Fibroblast of peridontal ligament (primary cell): ENCODE measurements at regions not wholly inside any gene's neighbourhood (a gene's known extent, or its start where the extent isn't known, plus 50 kb on each side); places are given as distances from the start of the nearest gene placed in this dataset.
A peak's percentile ranks its signal among the peaks of the same experiment; 100 is the strongest.
"Not testable (repeated sequence)": the region's sequence is repeated elsewhere in the genome, so short reads cannot be mapped to it uniquely, and the experiment has no call there.

Experiments
- DNase-seq: peaks from one replicate; pipeline ENCODE4 v3.0.0-alpha.2; 2010; ENCODE audit errors: extremely low read depth

DNA sequence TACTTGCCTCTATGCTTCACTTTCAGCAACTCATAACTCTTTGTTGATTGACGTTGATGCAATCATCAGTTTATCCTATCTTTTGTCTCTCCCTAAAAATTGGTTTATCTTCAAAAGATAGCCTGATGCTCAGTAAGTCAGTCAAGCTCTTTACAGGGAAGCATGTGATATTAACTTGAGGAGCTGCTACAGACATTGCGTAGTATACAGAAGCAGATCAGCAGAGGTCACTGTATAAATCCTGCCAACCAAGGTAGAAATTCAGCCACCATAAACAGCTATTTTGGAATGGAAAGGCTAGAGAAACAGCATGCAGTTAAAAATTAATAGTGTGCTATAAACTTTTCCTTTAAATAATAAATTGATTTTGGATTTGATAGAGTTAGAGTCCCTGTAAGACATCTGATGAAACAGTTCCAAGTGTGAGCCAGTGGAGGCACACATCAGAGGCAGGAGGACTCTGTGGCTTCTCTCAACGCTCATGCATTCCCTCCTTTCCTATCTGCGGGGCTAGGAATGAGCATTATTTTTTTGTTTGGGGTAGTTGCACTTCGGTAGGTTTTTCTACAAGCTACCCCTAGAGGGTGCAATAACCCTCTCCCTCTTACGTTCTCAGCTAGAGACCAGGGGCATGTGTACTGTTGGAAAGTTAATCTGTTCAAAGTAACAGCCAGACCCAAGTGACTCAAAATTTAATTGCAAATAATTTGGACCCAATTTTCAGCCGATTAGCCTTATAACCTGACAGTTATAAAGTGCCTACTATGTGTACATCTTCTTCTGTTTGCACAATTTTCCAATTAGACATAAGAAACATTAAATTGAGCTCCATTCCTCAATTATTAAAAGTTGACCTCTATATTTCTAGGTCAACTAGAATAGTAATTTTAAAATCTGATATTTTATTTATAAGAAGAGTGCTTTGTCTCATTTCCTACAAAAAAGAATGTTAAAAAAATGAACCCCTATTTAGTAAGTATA, 647.7 kb upstream of the SOX9 start:
- peak; percentile 78 for DNase-seq

- no peak for DNase-seq
Measured at GRCh38 chr17:71477356-71477755, 643.5 kb upstream of the SOX9 start.

DNA sequence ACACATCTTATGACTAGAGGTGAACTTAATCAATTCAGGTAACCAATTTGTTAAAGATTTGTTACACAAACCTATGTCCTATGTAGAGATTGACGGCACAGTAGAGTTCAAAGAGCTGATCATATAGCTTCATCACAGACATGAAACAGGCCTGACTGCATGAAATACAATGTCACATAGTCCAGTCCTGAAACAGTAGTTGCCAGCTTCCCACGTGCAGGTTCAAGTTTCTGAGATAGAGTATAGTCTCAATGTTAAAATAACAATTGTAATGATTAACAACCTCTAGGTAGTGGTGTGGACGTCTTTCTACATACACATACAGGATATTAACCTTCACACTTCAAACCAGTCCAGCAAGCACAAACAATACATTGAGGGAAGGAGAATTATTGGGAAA, 640.7 kb upstream of the SOX9 start:
- no peak for DNase-seq

DNA sequence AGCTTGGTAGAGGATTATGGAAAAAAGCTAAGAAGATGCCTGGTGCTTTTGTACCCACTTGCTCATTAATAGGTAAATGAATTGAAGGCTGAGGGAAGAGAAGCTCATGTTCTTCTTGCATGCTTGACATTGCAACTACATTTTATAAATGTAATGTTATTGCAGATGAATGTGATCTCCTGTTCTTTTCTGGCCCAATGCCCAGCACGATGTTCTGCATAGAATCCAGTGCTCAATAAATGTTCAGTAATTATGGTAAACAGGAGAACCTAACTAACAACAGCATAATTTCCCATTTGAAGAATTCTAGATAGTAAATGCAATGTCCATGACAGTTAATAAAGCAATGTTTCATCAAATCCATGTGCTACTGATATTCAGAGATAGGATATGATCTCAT, 638.2 kb upstream of the SOX9 start:
- DNase-seq, result no peak

DNA sequence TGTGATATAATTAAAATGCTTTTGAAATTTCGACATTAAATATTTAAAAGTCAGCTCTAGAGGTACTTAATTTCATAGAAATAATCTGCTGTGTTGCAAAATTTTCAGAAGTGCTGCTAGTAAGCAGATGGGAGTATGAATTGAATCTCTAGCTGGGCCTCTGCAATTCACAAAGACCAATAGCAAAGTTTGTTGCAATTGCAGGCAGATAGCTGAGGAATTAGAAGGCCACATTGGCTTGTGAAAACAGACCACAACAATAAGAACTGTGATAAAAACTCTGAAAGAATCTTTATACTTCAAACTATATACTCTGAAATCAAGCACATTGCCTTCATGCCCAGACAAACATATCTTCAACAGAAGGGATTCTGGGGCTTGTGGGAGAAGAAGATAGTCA, 636.3 kb upstream of the SOX9 start:
- DNase-seq, result no peak

DNA sequence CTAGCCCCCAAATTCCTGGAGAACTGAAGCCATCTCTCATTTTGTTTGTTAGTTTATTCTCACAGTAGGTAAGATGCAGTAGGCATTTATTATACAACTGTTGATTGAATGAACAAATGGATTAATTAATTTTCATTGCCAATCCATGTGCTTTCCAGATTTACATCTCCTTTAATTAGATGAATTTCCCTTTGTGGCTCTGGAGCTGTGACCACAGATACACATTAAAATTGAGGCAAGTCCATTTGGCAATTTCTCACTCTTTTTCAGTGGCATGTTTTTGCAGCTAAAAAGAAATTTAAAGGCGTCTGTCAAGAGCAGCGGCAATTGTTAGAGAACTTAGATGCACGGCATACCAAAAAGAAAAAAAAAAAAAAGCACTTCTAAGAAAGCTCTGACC, 635.4 kb upstream of the SOX9 start:
- no peak for DNase-seq

GRCh38 chr17:71486261-71486660, 634.6 kb upstream of the SOX9 start:
- DNase-seq, result no peak

GRCh38 chr17:71488851-71489250, 632.0 kb upstream of the SOX9 start:
- no peak for DNase-seq

DNA sequence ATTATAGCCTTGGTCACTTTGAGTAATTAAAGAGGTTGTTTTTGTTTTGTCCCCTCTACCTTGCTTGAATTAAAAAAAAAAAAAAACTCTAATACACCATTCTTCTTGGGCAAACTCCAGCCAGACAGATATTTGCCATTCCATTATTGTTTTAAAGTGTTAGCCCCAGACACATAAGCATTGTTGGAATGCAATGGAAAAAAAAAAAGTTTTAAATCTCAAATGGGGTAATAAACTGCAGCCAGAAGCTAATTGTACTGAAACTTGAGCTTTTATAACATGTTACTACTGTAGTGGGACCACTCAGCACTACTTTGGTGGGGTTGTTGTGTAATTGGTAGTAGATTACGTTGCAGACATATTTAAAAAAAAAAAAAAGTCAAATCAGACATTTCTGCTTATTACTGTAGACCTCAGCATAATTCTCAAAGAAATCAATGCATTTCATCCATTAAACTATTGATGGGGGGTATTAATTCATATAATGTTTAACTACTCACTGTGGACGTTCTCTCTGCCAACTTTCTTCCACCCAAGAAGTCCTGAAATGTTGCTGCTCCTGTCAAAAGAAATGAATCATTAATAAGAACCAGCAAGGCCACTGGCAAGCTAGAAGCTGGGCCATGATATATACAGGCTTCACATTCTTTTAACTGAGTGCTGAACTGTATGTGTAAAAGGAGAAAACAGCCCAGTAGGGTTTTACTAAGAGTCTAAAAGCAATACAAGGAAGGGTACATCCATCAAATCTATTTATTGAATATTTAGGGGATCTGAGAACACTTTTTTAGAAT, 626.6 kb upstream of the SOX9 start:
- peak; percentile 42 for DNase-seq

- no peak for DNase-seq
Measured at GRCh38 chr17:71495420-71495819, 625.4 kb upstream of the SOX9 start.

DNA sequence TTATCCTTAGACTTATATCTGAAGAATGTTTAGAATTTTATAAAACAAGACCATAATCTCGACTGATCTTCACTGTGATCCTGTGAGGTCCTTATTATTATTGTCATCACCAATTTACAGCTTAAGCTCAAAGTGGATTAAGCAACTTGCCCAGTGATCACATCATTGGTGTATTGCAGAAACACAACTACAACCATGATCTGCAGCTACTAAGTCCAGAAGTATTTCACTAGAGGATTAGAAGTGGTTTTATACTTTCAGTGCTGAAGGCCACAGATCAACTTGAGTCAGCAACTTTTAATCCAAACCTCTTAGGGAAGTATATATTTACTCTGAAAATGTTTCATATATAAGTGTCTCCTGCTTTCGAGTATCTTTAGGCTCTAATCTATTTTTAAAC, 624.3 kb upstream of the SOX9 start:
- peak; percentile 53 for DNase-seq

GRCh38 chr17:71500761-71501555, 619.9 kb upstream of the SOX9 start:
- DNase-seq, result peak; percentile 63

DNA sequence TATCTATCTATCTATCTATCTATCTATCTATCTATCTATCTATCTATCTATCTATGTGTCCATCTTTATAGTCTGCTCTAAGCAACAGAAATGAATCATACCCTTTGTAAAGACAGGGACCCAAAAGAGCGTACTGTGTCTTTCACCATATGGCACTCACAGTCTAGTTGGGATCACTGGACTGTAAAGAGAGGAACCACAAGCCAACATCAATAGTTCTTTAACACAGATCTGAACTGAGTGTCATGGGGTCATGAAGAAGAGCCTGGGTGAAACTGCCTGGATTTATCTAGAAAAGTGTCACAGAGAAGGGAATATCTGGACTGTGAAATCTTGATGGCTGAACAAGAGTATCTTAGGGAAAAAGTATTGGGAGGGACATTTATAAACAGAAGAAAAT, 619.1 kb upstream of the SOX9 start:
- DNase-seq, result no peak

DNA sequence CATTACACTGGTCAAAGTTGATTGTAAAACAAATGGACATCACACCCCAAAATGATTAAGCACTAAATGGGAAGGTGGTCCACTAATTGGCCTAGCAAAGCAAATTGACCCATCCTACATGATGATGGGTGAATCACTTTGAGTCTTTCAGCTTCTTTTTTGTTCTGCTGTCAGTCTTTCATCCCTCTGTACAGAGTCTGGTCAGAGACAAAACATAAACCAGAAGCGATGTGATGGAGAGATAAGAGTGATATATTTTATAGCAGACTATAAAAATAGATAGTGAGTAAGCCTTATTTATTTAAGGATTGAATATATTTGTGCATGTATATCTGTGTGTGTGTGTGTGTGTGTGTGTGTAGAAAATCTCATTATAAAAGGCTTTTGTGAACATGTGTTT, 618.4 kb upstream of the SOX9 start:
- no peak for DNase-seq

GRCh38 chr17:71503710-71504465, 616.9 kb upstream of the SOX9 start:
- DNase-seq, result no peak

DNA sequence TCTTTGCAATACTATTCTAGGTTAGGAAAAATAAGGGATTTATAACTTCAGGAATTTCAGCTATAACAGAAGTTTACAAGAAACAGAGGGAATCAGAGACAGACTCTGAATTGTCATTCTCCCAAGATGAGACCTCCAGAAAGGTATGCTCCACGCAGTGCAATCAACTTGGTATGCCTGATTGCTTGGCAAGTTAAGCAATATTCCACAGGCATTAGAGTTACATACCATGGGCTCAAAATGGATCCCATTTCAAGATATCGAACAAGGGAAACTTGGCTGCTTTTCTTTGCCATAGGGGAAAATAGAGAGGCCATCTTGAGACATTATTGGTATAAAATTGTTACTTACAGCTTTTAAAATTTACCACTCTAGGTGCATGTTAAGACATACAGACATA, 615.6 kb upstream of the SOX9 start:
- peak; percentile 73 for DNase-seq

DNA sequence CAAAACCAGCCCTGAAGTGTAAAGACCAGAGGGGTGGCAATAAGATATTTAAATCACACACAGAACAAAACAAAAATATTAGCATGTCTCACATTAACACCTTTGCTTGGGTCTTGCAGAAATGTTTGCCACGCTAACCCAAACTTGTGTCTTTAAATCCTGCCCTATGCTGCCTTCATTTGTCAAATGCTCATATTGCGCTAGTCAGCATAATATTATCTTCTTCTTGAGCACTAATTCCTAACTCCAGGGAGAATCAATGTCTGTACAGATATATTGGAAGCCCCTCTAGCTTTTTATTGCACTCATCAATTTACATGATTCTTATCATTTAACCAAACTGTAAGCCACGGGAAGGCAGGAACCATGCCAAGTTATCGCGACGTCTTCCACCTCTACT, 614.8 kb upstream of the SOX9 start:
- no peak for DNase-seq

DNA sequence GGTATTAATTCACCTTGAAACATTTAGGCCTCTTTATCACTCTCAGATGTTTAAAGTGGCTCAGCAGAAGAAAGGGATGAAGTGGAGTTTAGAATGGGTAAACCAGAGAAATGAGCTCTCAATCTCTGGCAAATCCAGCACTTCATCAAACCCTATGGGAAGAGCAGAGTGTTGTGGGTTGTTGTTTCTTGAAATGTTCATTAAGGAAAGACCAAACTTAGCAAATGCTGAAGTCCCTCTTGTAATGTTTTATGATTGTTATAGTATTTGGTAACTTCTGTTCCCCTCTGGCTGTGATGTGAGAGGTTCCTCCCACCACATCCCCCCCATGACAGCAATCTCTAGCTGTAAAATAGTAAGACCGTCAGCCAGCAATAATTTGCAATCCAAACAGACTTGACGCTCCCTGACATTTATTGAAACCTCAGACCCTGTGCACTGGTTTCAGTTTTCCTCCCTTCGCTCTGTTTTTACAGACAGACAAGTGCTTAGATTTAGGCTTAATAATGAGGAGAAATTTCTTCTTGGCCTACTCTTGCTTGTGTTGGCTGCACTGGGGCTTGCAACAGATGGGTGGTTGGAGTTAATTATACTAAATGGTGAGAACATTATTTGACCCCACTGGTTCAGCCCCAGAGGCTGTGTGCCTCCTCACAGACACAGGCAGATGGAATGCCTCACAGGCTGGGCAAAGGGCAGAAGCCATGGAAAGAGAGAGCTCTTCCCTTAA, 609.4 kb upstream of the SOX9 start:
- DNase-seq, result peak; percentile 33

DNA sequence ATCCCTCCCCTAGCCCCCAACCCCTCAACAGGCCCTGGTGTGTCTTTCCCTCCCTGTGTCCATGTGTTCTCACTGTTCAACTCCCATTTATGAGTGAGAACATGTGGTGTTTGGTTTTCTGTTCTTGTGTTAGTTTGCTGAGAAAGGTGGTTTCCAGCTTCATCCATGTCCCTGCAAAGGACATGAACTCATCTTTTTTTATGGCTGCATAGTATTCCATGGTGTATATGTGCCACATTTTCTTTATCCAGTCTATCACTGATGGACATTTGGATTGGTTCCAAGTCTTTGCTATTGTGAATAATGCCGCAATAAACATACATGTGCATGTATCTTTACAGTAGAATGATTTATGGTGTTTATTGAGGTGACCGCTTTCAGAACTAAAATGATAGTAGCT, 607.1 kb upstream of the SOX9 start:
- DNase-seq, result not testable (repeated sequence)

DNA sequence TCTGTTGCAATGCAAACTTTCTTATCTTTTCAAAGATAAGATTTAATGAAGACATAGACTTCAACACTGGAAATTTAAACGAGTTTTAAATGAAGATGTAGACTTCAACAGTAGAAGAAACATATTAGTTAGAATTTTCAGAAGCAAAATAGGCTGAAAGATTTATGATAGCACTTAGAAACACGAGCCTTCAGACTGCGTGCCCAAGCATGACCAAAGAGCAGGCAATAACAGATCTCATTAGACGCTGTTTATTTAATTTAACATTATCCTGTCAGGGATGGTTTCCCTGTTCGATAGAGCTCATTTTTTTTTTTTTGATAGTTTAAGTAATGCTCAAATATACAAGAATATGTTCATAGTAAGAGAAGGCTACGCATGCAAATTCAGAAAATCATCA, 604.7 kb upstream of the SOX9 start:
- no peak for DNase-seq

DNA sequence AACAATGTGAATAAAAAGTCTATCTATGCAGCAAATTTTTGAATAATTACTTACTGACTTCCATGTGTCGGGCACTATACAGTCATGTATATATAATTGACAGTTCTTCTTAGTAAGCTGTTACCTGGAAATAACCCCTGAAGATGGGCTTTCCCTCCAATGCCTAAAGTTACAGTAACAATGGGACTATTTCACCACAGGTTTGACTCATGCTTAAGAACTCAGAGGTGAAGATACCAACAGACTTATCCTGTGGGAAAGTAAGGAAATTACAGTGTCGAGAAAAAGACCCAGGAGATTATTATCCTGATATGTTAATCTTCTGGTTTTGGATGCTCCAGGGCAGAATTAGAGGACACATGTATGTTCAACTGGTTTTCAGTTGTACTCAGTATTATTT, 601.5 kb upstream of the SOX9 start:
- no peak for DNase-seq
